ENCODE measurements at regions not wholly inside any gene's neighbourhood (a gene's known extent, or its start where the extent isn't known, plus 50 kb on each side); places are given as distances from the start of the nearest gene placed in this dataset.

- 88% methylated on average over 2 of the region's 2 CpGs; no CpG with 5 or more reads in 1 of the 2 experiments for WGBS, 2 experiments (ENCODE audit: extremely low coverage in 1 of 2, insufficient coverage in 1 of 2, insufficient read length in 1 of 2, insufficient replicate concordance in 2 of 2, low coverage in 1 of 2, low lambda C conversion rate in 2 of 2, missing lambda C conversion rate in 1 of 2)
Measured at GRCh38 chr10:83723080-83723479, 416.2 kb upstream of the GHITM start.

More at GRCh38 chr10:83723080-83723479, 416.2 kb upstream of the GHITM start:
- Histone ChIP-seq H2BK20ac (ENCODE audit: low read length) (no peak overlapping the region), H4K8ac (ENCODE audit: extremely low read depth, insufficient read depth, low read length) (no peak overlapping the region), H4K91ac (replicated peaks; ENCODE audit: insufficient read length, low read length) (no peak overlapping the region), H2BK120ac (replicated peaks; ENCODE audit: low read depth, low read length) (no peak overlapping the region), H3K36me3 (ENCODE audit: control insufficient read depth in 2 of 4, insufficient read depth in 4 of 4, low read length in 3 of 4) (no peaks in the 10 kb centered on the region), H3K14ac (ENCODE audit: insufficient read length) (no peak overlapping the region), H4K20me1 (replicated peaks in 1 of 2; ENCODE audit: control insufficient read depth in 1 of 2, insufficient read depth in 2 of 2, low read length in 2 of 2) (no peaks in the 10 kb centered on the region), H2AK5ac (ENCODE audit: low read depth, low read length) (no peak overlapping the region), H3K18ac (ENCODE audit: extremely low read depth, low read length) (no peak overlapping the region), H3K79me1 (ENCODE audit: low read depth, low read length) (no peaks in the 10 kb centered on the region), H3K56ac (replicated peaks; ENCODE audit: insufficient read length, low read depth, low read length) (no peak overlapping the region), H3K9me3 (ENCODE audit: insufficient read depth in 2 of 2, low read depth in 1 of 2, low read length in 1 of 2) (no peaks in the 10 kb centered on the region), H2AFZ (ENCODE audit: low read length) (no peak overlapping the region), H3K79me2 (ENCODE audit: control insufficient read depth in 1 of 2, insufficient read depth in 2 of 2, low read length in 2 of 2) (no peaks in the 10 kb centered on the region), H3K4ac (replicated peaks; ENCODE audit: insufficient read length, low read depth, low read length) (no peak overlapping the region), H3K23me2 (ENCODE audit: low read depth, low read length) (no peaks in the 10 kb centered on the region), H3K27ac (ENCODE audit: low read depth, low read length) (no peak overlapping the region), H4K5ac (ENCODE audit: insufficient read length, low read depth, low read length) (no peak overlapping the region), H2BK5ac (ENCODE audit: low read depth, low read length) (no peak overlapping the region), H3K4me3 (ENCODE audit: extremely low read depth in 1 of 4, insufficient read depth in 2 of 4, low read depth in 3 of 4, low read length in 4 of 4) (no peak overlapping the region), H3K27me3 (replicated peaks in 1 of 4; ENCODE audit: control insufficient read depth in 3 of 4, extremely low read depth in 1 of 4, insufficient read depth in 3 of 4, low read length in 3 of 4) (peaks cover 0 to 1% (median 0%) of the 10 kb centered on the region in 4 experiments; a peak in 1 of 7 replicates), H3K4me1 (replicated peaks in 1 of 4; ENCODE audit: control insufficient read depth in 3 of 4, insufficient read depth in 4 of 4, low read length in 3 of 4) (no peaks in the 10 kb centered on the region), H3K23ac (ENCODE audit: insufficient read length) (no peak overlapping the region), H3K4me2 (ENCODE audit: insufficient read depth in 1 of 2, low read depth in 2 of 2, low read length in 2 of 2) (no peak overlapping the region), H2BK12ac (ENCODE audit: low read depth, low read length) (no peak overlapping the region), H3K9ac (replicated peaks in 1 of 4; ENCODE audit: extremely low read depth in 1 of 4, low read depth in 3 of 4, low read length in 3 of 4) (no peak overlapping the region), H2BK15ac (ENCODE audit: low read length) (no peak overlapping the region)
- POLR2A ChIA-PET (ENCODE audit: partially characterized antibody): no interaction called here
- CTCF ChIA-PET (ENCODE audit: partially characterized antibody): interaction anchor here (1.0 kb wide), 1 partner anchor 382 kb away, joined by 3 read pairs; no protein-coding TSS in a partner anchor
- DNase-seq (ENCODE audit: low read depth in 1 of 2, low spot score in 2 of 2) (no peak), FAIRE-seq (no peak)
- no peak for TF ChIP-seq NRF1 (IDR thresholded peaks at IDR 0.05; ENCODE audit: low read depth, low read length)
- no peak for TF ChIP-seq RFX5 (IDR thresholded peaks at IDR 0.05; ENCODE audit: borderline replicate concordance, low read depth, low read length)
- no peak for TF ChIP-seq SIN3A (conservative IDR thresholded peaks at IDR 0.05 in 1 of 2, IDR thresholded peaks at IDR 0.05 in 1 of 2; ENCODE audit: low read depth in 1 of 2, low read length in 2 of 2)
- TF ChIP-seq RXRA (IDR thresholded peaks at IDR 0.05; ENCODE audit: insufficient read depth, low read depth, low read length): no peak
- TF ChIP-seq YY1 (IDR thresholded peaks at IDR 0.05; ENCODE audit: low read depth, low read length): no peak
- no peak for TF ChIP-seq RNF2 (IDR thresholded peaks at IDR 0.05; ENCODE audit: borderline replicate concordance, low read depth, low read length, missing control alignments, poor library complexity, severe bottlenecking)
- TF ChIP-seq TBP (IDR thresholded peaks at IDR 0.05; ENCODE audit: low read depth, low read length): no peak
- no peak for TF ChIP-seq EGR1 (IDR thresholded peaks at IDR 0.05; ENCODE audit: borderline replicate concordance, low read depth, low read length)
- no peak for TF ChIP-seq SIRT6 (IDR thresholded peaks at IDR 0.05; ENCODE audit: low read length)
- TF ChIP-seq TAF7 (optimal IDR thresholded peaks at IDR 0.05; ENCODE audit: borderline replicate concordance, low read depth, low read length): no peak
- TF ChIP-seq ASH2L (IDR thresholded peaks at IDR 0.05; ENCODE audit: low read length): no peak
